HEK293 (cell line): ENCODE measurements at regions not wholly inside any gene's neighbourhood (a gene's known extent, or its start where the extent isn't known, plus 50 kb on each side); places are given as distances from the start of the nearest gene placed in this dataset.

Experiments used
- CTCF ChIA-PET: fragments of 350-600 bp; formaldehyde crosslinking; extraction: SDS; loops from one replicate; lab custom pipeline; 2021; ENCODE audit warnings: antibody characterized with exemption; lab: Yijun Ruan, JAX
- POLR2A ChIA-PET: fragments of 300-600 bp; formaldehyde crosslinking; extraction: SDS; loops from one replicate; lab custom pipeline; 2020; ENCODE audit warnings: antibody characterized with exemption, inconsistent platforms; lab: Yijun Ruan, JAX
- H3K27ac ChIP-seq: fragments of 200-500 bp; sonication (Bioruptor generic); 2 replicates; pipeline ENCODE4 v1.5.1; 2014; ENCODE audit warnings: low read depth, low read length, control low read depth, inconsistent platforms; ENCODE audit errors: extremely low read depth
- H3K36me3 ChIP-seq, 2 experiments: fragments of 200-500 bp in 1 of 2; sonication (Bioruptor generic) in 1 of 2; 1 replicate in 1 of 2; 2 replicates in 1 of 2; pipeline ENCODE4 v1.5.1; 2014 to 2017; ENCODE audit warnings: inconsistent platforms in 2 of 2, low read length in 2 of 2; ENCODE audit not compliant: control insufficient read depth in 2 of 2, insufficient read depth in 1 of 2
- H3K4me1 ChIP-seq: fragments of 200-500 bp; sonication (Bioruptor generic); 2 replicates; pipeline ENCODE4 v1.5.1; 2014; ENCODE audit warnings: mild to moderate bottlenecking, low read length, inconsistent platforms; ENCODE audit not compliant: control insufficient read depth, insufficient read depth
- H3K4me3 ChIP-seq: 2 replicates; pipeline ENCODE4 v1.5.1; 2011; ENCODE audit warnings: low read depth, mild to moderate bottlenecking, control low read depth, low read length, moderate library complexity
- H3K9me3 ChIP-seq: fragments of 200-500 bp; sonication (Bioruptor generic); 2 replicates; pipeline ENCODE4 v1.5.1; 2014; ENCODE audit warnings: low read depth, low read length, inconsistent platforms; ENCODE audit not compliant: control insufficient read depth, insufficient read depth
- GLIS1 ChIP-seq: fragments of 450-650 bp; formaldehyde crosslinking; IDR thresholded peaks from 2 replicates; pipeline ENCODE4 v1.5.1; 2016; ENCODE audit warnings: missing biosample characterization, missing genetic modification characterization
- KLF9 ChIP-seq: fragments of 450-650 bp; formaldehyde crosslinking; IDR thresholded peaks from 2 replicates; pipeline ENCODE4 v1.5.1; 2016; ENCODE audit warnings: missing biosample characterization, missing genetic modification characterization, low read depth
- PRDM1 ChIP-seq: fragments of 450-650 bp; formaldehyde crosslinking; IDR thresholded peaks from 2 replicates; pipeline ENCODE4; 2016; ENCODE audit warnings: missing biosample characterization, missing genetic modification characterization
- PRDM10 ChIP-seq: fragments of 450-650 bp; formaldehyde crosslinking; IDR thresholded peaks from 2 replicates; pipeline ENCODE4 v1.5.1; 2016; ENCODE audit warnings: missing biosample characterization, missing genetic modification characterization
- SCRT1 ChIP-seq: fragments of 450-650 bp; formaldehyde crosslinking; IDR thresholded peaks from 2 replicates; pipeline ENCODE4 v1.5.1; 2016; ENCODE audit warnings: missing biosample characterization, missing genetic modification characterization, borderline replicate concordance
- YY1 ChIP-seq: fragments of 450-650 bp; formaldehyde crosslinking; IDR thresholded peaks from 2 replicates; pipeline ENCODE4 v1.5.1; 2018; ENCODE audit warnings: missing biosample characterization, missing genetic modification characterization
- ZBTB48 ChIP-seq: fragments of 450-650 bp; formaldehyde crosslinking; IDR thresholded peaks from 2 replicates; pipeline ENCODE4 v1.5.1; 2016; ENCODE audit warnings: missing biosample characterization, missing genetic modification characterization
- ZNF175 ChIP-seq: fragments of 450-650 bp; formaldehyde crosslinking; IDR thresholded peaks from 2 replicates; pipeline ENCODE4 v1.5.1; 2016; ENCODE audit warnings: missing biosample characterization, missing genetic modification characterization
- ZNF292 ChIP-seq: fragments of 450-650 bp; formaldehyde crosslinking; IDR thresholded peaks from 2 replicates; pipeline ENCODE4 v1.5.1; 2016; ENCODE audit warnings: low read depth, missing biosample characterization, missing genetic modification characterization, borderline replicate concordance
- ZNF48 ChIP-seq: fragments of 450-650 bp; formaldehyde crosslinking; IDR thresholded peaks from 2 replicates; pipeline ENCODE4 v1.5.1; 2016; ENCODE audit warnings: missing biosample characterization, missing genetic modification characterization
- ZNF510 ChIP-seq: fragments of 450-650 bp; formaldehyde crosslinking; IDR thresholded peaks from 2 replicates; pipeline ENCODE4 v1.5.1; 2018; ENCODE audit warnings: mild to moderate bottlenecking, missing genetic modification characterization, missing biosample characterization; ENCODE audit not compliant: insufficient replicate concordance
- ZNF518A ChIP-seq: fragments of 450-650 bp; formaldehyde crosslinking; conservative IDR thresholded peaks from 2 replicates; pipeline ENCODE4 v1.5.1; 2016; ENCODE audit warnings: low read depth, missing biosample characterization, missing genetic modification characterization
- ZNF529 ChIP-seq: fragments of 450-650 bp; formaldehyde crosslinking; IDR thresholded peaks from 2 replicates; pipeline ENCODE4 v1.5.1; 2017; ENCODE audit warnings: missing genetic modification characterization, missing biosample characterization; ENCODE audit not compliant: insufficient replicate concordance
- ZNF776 ChIP-seq: fragments of 450-650 bp; formaldehyde crosslinking; IDR thresholded peaks from 2 replicates; pipeline ENCODE4 v1.5.0; 2017; ENCODE audit warnings: missing biosample characterization, missing genetic modification characterization, borderline replicate concordance

- POLR2A ChIA-PET = interaction anchor here (0.7 kb wide), 1 partner anchor 110 kb away, joined by 3 read pairs; no protein-coding TSS in a partner anchor
- H3K4me1 ChIP-seq = no peaks in the 10 kb centered on the region
- no peak overlapping the region for H3K4me3 ChIP-seq
- CTCF ChIA-PET = no interaction called here
- no peak overlapping the region for H3K27ac ChIP-seq
- no peaks in the 10 kb centered on the region for H3K9me3 ChIP-seq
- TF ChIP-seq ZNF175 (no peak), PRDM1 (tag by site-specific recombination) (peak; percentile 28; the same call in 1 of the 2 replicates)
- H3K36me3 ChIP-seq = no peaks in the 10 kb centered on the region
These were observed 148.2 kb upstream of the CITED2 start for GRCh38 chr6:139522511-139523220.

GRCh38 chr6:139521338-139521737 lies 146.9 kb upstream of the CITED2 start:
- no peaks in the 10 kb centered on the region for H3K4me1 ChIP-seq
- no peak overlapping the region for H3K27ac ChIP-seq
- H3K36me3 ChIP-seq = no peaks in the 10 kb centered on the region
- ChIA-PET POLR2A (no interaction called here), CTCF (interaction anchor here (0.6 kb wide), 1 partner anchor 372 kb away, joined by 3 read pairs; no protein-coding TSS in a partner anchor)
- TF ChIP-seq SCRT1 = no peak
- TF ChIP-seq YY1 (tag by site-specific recombination) = no peak
- no peak for TF ChIP-seq ZNF518A (tag by site-specific recombination)
- no peak for TF ChIP-seq ZBTB48 (tag by site-specific recombination)
- no peak for TF ChIP-seq ZNF776 (tag by site-specific recombination)
- TF ChIP-seq KLF9 = no peak
- no peak for TF ChIP-seq ZNF510 (tag by site-specific recombination)
- no peak for TF ChIP-seq PRDM10 (tag by site-specific recombination)
- TF ChIP-seq GLIS1 (tag by site-specific recombination) = no peak
- TF ChIP-seq ZNF292 (tag by site-specific recombination) = no peak
- TF ChIP-seq ZNF48 (tag by site-specific recombination) = no peak
- no peak for TF ChIP-seq ZNF529 (tag by site-specific recombination)
- no peaks in the 10 kb centered on the region for H3K9me3 ChIP-seq
- no peak overlapping the region for H3K4me3 ChIP-seq
